H9 (cell line): ENCODE measurements at regions not wholly inside any gene's neighbourhood (a gene's known extent, or its start where the extent isn't known, plus 50 kb on each side); places are given as distances from the start of the nearest gene placed in this dataset.

ENCODE experiments used
- DNase-seq: peaks from one replicate; pipeline ENCODE4 v3.0.0-alpha.2; 2017
- H2AFZ ChIP-seq: one replicate; pipeline ENCODE4 v1.6.1; 2013; ENCODE audit warnings: mild to moderate bottlenecking, low read length, control low read depth, moderate library complexity
- H2AK5ac ChIP-seq: 2 replicates; pipeline ENCODE4 v1.6.1; 2013; ENCODE audit warnings: low read length, control low read depth, mixed read lengths; ENCODE audit not compliant: insufficient read length
- H2BK120ac ChIP-seq: one replicate; pipeline ENCODE4 v1.6.1; 2013; ENCODE audit warnings: low read depth, mild to moderate bottlenecking, low read length, control low read depth, inconsistent platforms; ENCODE audit not compliant: poor library complexity, severe bottlenecking
- H2BK12ac ChIP-seq: 2 replicates; pipeline ENCODE4 v1.6.1; 2013; ENCODE audit warnings: low read length, control low read depth, mixed read lengths, low read depth; ENCODE audit not compliant: insufficient read length
- H2BK15ac ChIP-seq: 2 replicates; pipeline ENCODE4 v1.6.1; 2013; ENCODE audit warnings: low read depth, low read length, control low read depth
- H2BK20ac ChIP-seq: one replicate; pipeline ENCODE4 v1.6.1; 2013; ENCODE audit warnings: low read depth, mild to moderate bottlenecking, low read length, control low read depth, inconsistent platforms; ENCODE audit not compliant: poor library complexity, severe bottlenecking
- H2BK5ac ChIP-seq: 2 replicates; pipeline ENCODE4 v1.6.1; 2013; ENCODE audit warnings: low read length, control low read depth, mixed read lengths; ENCODE audit not compliant: insufficient read length
- H3K14ac ChIP-seq: 2 replicates; pipeline ENCODE4 v1.6.1; 2013; ENCODE audit warnings: low read length, control low read depth; ENCODE audit not compliant: insufficient read depth
- H3K18ac ChIP-seq: 2 replicates; pipeline ENCODE4 v1.6.1; 2013; ENCODE audit warnings: low read depth, mild to moderate bottlenecking, mixed read lengths, low read length, control low read depth; ENCODE audit not compliant: insufficient read length
- H3K23ac ChIP-seq: 2 replicates; pipeline ENCODE4 v1.6.1; 2013; ENCODE audit warnings: low read length, control low read depth, mixed read lengths, low read depth; ENCODE audit not compliant: insufficient read length
- H3K23me2 ChIP-seq: 2 replicates; pipeline ENCODE4 v1.6.1; 2013; ENCODE audit warnings: low read depth, mild to moderate bottlenecking, mixed read lengths, low read length, control low read depth; ENCODE audit not compliant: insufficient read length, poor library complexity, severe bottlenecking
- H3K27ac ChIP-seq: 2 replicates; pipeline ENCODE4 v1.5.1; 2013; ENCODE audit warnings: low read length, control low read depth, mixed read lengths, low read depth; ENCODE audit not compliant: insufficient read length
- H3K27me3 ChIP-seq: 2 replicates; pipeline ENCODE4 v1.6.1; 2013; ENCODE audit warnings: low read length, control low read depth, inconsistent platforms; ENCODE audit not compliant: insufficient read depth
- H3K4ac ChIP-seq: 2 replicates; pipeline ENCODE4 v1.6.1; 2013; ENCODE audit warnings: low read depth, mild to moderate bottlenecking, control low read depth, inconsistent platforms, low read length, moderate library complexity
- H3K4me1 ChIP-seq: 2 replicates; pipeline ENCODE4 v1.6.1; 2013; ENCODE audit warnings: low read length, control low read depth, inconsistent platforms; ENCODE audit not compliant: insufficient read depth
- H3K4me2 ChIP-seq: 2 replicates; pipeline ENCODE4 v1.6.1; 2013; ENCODE audit warnings: low read length, control low read depth, mixed read lengths; ENCODE audit not compliant: insufficient read length, insufficient read depth
- H3K56ac ChIP-seq: 2 replicates; pipeline ENCODE4 v1.6.1; 2013; ENCODE audit warnings: low read depth, mild to moderate bottlenecking, mixed read lengths, low read length, control low read depth; ENCODE audit not compliant: insufficient read length
- H3K79me1 ChIP-seq: 2 replicates; pipeline ENCODE4 v1.6.1; 2013; ENCODE audit warnings: low read depth, mild to moderate bottlenecking, moderate library complexity, low read length, control low read depth, inconsistent platforms; ENCODE audit not compliant: insufficient read depth, poor library complexity, severe bottlenecking
- H3K79me2 ChIP-seq: 2 replicates; pipeline ENCODE4 v1.6.1; 2013; ENCODE audit warnings: low read length, control low read depth, inconsistent platforms; ENCODE audit not compliant: insufficient read depth
- H3K9ac ChIP-seq: 2 replicates; pipeline ENCODE4 v1.6.1; 2013; ENCODE audit warnings: low read length, control low read depth, mixed read lengths; ENCODE audit not compliant: insufficient read length; ENCODE audit errors: extremely low read depth
- H3K9me3 ChIP-seq: one replicate; pipeline ENCODE4 v1.6.1; 2013; ENCODE audit warnings: low read depth, low read length, inconsistent platforms; ENCODE audit not compliant: control insufficient read depth
- H3T11ph ChIP-seq: one replicate; pipeline ENCODE4 v1.6.1; 2013; ENCODE audit warnings: mild to moderate bottlenecking, low read length, control low read depth, inconsistent platforms
- H4K20me1 ChIP-seq: one replicate; pipeline ENCODE4 v1.6.1; 2013; ENCODE audit not compliant: control insufficient read depth, insufficient read length, insufficient read depth
- H4K5ac ChIP-seq: 2 replicates; pipeline ENCODE4 v1.6.1; 2013; ENCODE audit warnings: low read depth, mild to moderate bottlenecking, mixed read lengths, low read length, control low read depth; ENCODE audit not compliant: insufficient read length
- H4K8ac ChIP-seq: replicated peaks from 2 replicates; pipeline ENCODE4 v1.6.1; 2013; ENCODE audit warnings: low read length, control low read depth, mixed read lengths, low read depth; ENCODE audit not compliant: insufficient read length
- H4K91ac ChIP-seq: 2 replicates; pipeline ENCODE4 v1.6.1; 2013; ENCODE audit warnings: low read depth, mild to moderate bottlenecking, moderate library complexity, mixed read lengths, low read length, control low read depth; ENCODE audit not compliant: insufficient read length
- H3K27ac Mint-ChIP-seq, 3 experiments: 2 replicates in 2 of 3; 3 replicates in 1 of 3; pipeline ENCODE4 v1.8.0; 2020 to 2021; ENCODE audit warnings: mixed read lengths in 3 of 3, mild to moderate bottlenecking in 1 of 3, moderate library complexity in 1 of 3
- H3K27me3 Mint-ChIP-seq: 2 replicates; pipeline ENCODE4 v1.8.0; 2021; ENCODE audit warnings: low read depth, mild to moderate bottlenecking, moderate library complexity, mixed read lengths
- H3K36me3 Mint-ChIP-seq, 3 experiments: 2 replicates in 2 of 3; 3 replicates in 1 of 3; pipeline ENCODE4 v1.8.0; 2020 to 2021; ENCODE audit warnings: low read depth in 3 of 3, mixed read lengths in 3 of 3; ENCODE audit not compliant: insufficient read depth in 1 of 3
- H3K4me1 Mint-ChIP-seq, 2 experiments: 2 replicates each; pipeline ENCODE4 v1.8.0; 2020; ENCODE audit warnings: mixed read lengths in 2 of 2
- H3K4me3 Mint-ChIP-seq, 2 experiments: 2 replicates in 1 of 2; 3 replicates in 1 of 2; pipeline ENCODE4 v1.8.0; 2020 to 2021; ENCODE audit warnings: mild to moderate bottlenecking in 2 of 2, mixed read lengths in 2 of 2, moderate library complexity in 1 of 2
- H3K9me3 Mint-ChIP-seq, 2 experiments: 2 replicates in 1 of 2; 3 replicates in 1 of 2; pipeline ENCODE4 v1.8.0; 2020; ENCODE audit warnings: mild to moderate bottlenecking in 2 of 2, mixed read lengths in 2 of 2, moderate library complexity in 1 of 2
- CTCF ChIP-seq: fragments of 200-600 bp; sonication (generic); conservative IDR thresholded peaks from 3 replicates; pipeline ENCODE4 v1.8.0; 2021; ENCODE audit warnings: antibody characterized with exemption, mild to moderate bottlenecking
- WGBS: extraction: QIAGEN DNeasy Blood & Tissue Kit; methylation state at CpG from one replicate; pipeline ENCODE4 v1.1.7; 2013; ENCODE audit warnings: missing lambda C conversion rate, low lambda C conversion rate, mixed read lengths; ENCODE audit not compliant: insufficient read length; ENCODE audit errors: extremely low coverage; 5-methylcytosine and 5-hydroxymethylcytosine counted together

GRCh38 chr16:73408716-73409115, 360.8 kb upstream of the ZFHX3 start:
- H4K5ac ChIP-seq: no peak overlapping the region
- no CpG with 5 or more reads among the region's 6 CpGs for WGBS
- no peak overlapping the region for H2BK5ac ChIP-seq
- Mint-ChIP-seq H3K4me3 (no peak overlapping the region), H3K4me1 (peaks cover 4 to 9% of the 10 kb centered on the region in 2 experiments; a peak in 3 of 4 replicates), H3K9me3 (no peaks in the 10 kb centered on the region), H3K27ac (no peak overlapping the region), H3K36me3 (no peaks in the 10 kb centered on the region), H3K27me3 (no peaks in the 10 kb centered on the region)
- H3K23ac ChIP-seq: no peak overlapping the region
- no peak overlapping the region for H3K18ac ChIP-seq
- DNase-seq: no peak
- H3T11ph ChIP-seq: no peak overlapping the region
- no peak overlapping the region for H2BK12ac ChIP-seq
- H2BK120ac ChIP-seq: no peak overlapping the region
- H2AFZ ChIP-seq: no peak overlapping the region
- H2BK20ac ChIP-seq: no peak overlapping the region
- no peak overlapping the region for H3K56ac ChIP-seq
- H3K14ac ChIP-seq: no peak overlapping the region
- no peak overlapping the region for H3K4me2 ChIP-seq
- no peaks in the 10 kb centered on the region for H3K9me3 ChIP-seq
- TF ChIP-seq CTCF: no peak
- no peaks in the 10 kb centered on the region for H3K23me2 ChIP-seq
- no peaks in the 10 kb centered on the region for H3K4me1 ChIP-seq
- H2BK15ac ChIP-seq: no peak overlapping the region
- H4K8ac ChIP-seq: no peak overlapping the region
- no peak overlapping the region for H3K27ac ChIP-seq
- no peak overlapping the region for H2AK5ac ChIP-seq
- no peaks in the 10 kb centered on the region for H3K27me3 ChIP-seq
- H4K20me1 ChIP-seq: no peaks in the 10 kb centered on the region
- no peak overlapping the region for H3K4ac ChIP-seq
- no peak overlapping the region for H4K91ac ChIP-seq
- no peaks in the 10 kb centered on the region for H3K79me1 ChIP-seq
- no peaks in the 10 kb centered on the region for H3K79me2 ChIP-seq
- H3K9ac ChIP-seq: no peak overlapping the region
